GM23338 (cell line): ENCODE measurements at regions not wholly inside any gene's neighbourhood (a gene's known extent, or its start where the extent isn't known, plus 50 kb on each side); places are given as distances from the start of the nearest gene placed in this dataset.

Source experiments
- CREB1 ChIP-seq: fragments of 250-450 bp; sonication (Bioruptor Pico); IDR thresholded peaks from 2 replicates; pipeline ENCODE4 v1.5.0; 2020; ENCODE audit warnings: low read depth, mild to moderate bottlenecking, moderate library complexity
- CTCF ChIP-seq, 2 experiments: fragments of 200-600 bp in 1 of 2; sonication (generic) in 1 of 2; conservative IDR thresholded peaks; 2 replicates each; pipeline versions ENCODE4 v1.5.1 to v1.6.1; 2016 to 2017; ENCODE audit warnings: antibody characterized with exemption in 2 of 2, low read depth in 2 of 2, mild to moderate bottlenecking in 2 of 2, moderate library complexity in 1 of 2
- EZH2 ChIP-seq: fragments of 200-600 bp; sonication (generic); IDR thresholded peaks from one replicate; pipeline ENCODE4 v1.8.0; 2017; ENCODE audit warnings: antibody characterized with exemption, mild to moderate bottlenecking, low read depth; ENCODE audit not compliant: unreplicated experiment
- EZH2phosphoT487 ChIP-seq: fragments of 200-600 bp; sonication (generic); IDR thresholded peaks from one replicate; pipeline ENCODE4 v1.8.1; 2018; ENCODE audit warnings: antibody characterized with exemption; ENCODE audit not compliant: unreplicated experiment
- NANOG ChIP-seq: IDR thresholded peaks from 2 replicates; pipeline ENCODE4 v1.6.1; 2016; ENCODE audit warnings: antibody characterized with exemption, borderline replicate concordance
- POLR2AphosphoS5 ChIP-seq: IDR thresholded peaks from 2 replicates; pipeline ENCODE4 v1.6.1; 2016; ENCODE audit warnings: antibody characterized with exemption, low read depth
- REST ChIP-seq: IDR thresholded peaks from one replicate; pipeline ENCODE4 v1.6.1; 2018; ENCODE audit warnings: antibody characterized with exemption; ENCODE audit not compliant: unreplicated experiment

DNA sequence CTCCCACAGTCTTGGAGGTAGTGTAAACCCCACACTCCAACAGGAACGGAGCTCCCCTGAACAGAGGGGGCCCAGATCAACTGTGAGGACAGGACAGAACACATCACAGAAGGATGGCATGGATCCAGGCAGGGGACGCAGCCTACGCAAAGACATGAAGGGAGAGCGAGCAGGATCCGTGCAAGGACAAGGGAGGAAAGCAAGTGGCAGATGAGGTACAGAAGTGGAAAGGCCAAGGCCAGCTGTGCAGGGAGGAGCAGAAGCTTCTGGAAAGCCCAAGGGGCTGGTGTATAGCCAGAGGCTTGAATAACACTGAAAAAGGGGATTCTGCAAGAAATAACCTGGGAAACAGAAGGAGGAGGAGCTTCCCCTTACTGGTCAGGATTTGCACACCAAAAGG lies 81.2 kb downstream of the SIPA1L2 start:
- TF ChIP-seq POLR2AphosphoS5 = no peak
- no peak for TF ChIP-seq CTCF (conservative IDR thresholded peaks at IDR 0.05; ENCODE audit: low read depth in 2 of 2)
- TF ChIP-seq REST = no peak
- no peak for TF ChIP-seq NANOG
- TF ChIP-seq EZH2 = no peak
- no peak for TF ChIP-seq EZH2phosphoT487
- no peak for TF ChIP-seq CREB1 (CRISPR knock-in tag)
